ENCODE measurements at regions not wholly inside any gene's neighbourhood (a gene's known extent, or its start where the extent isn't known, plus 50 kb on each side); places are given as distances from the start of the nearest gene placed in this dataset.

DNA sequence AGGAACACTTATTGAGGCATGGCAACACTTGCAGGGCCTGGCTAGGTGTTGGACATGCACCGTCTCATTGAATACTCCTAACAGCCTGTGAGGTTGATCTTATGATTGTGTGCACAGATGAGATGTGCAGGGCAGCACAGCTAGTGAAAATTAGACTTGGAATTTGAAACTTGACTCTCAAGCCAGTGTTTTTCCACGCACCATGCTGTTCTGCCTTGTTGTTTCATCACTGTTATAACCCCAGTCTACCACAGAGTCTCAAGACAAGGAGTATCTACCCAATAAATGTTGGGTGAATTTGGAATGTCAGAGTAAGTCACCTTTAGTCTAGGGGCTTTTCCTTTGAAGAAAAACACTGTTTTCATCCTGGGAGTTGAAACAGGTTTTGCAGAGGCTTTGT lies 55.8 kb upstream of the LRIG3 start:
- no peak for TF ChIP-seq YY1 (IDR thresholded peaks at IDR 0.05; ENCODE audit: insufficient read depth, insufficient read length)
- no peak for TF ChIP-seq SUZ12 (IDR thresholded peaks at IDR 0.05; ENCODE audit: extremely low read depth, insufficient read depth, insufficient read length)

Measured in NT2/D1 (cell line).